GM18907 (cell line): ENCODE measurements at regions not wholly inside any gene's neighbourhood (a gene's known extent, or its start where the extent isn't known, plus 50 kb on each side); places are given as distances from the start of the nearest gene placed in this dataset.

Source experiments
- ATAC-seq: cut with Tn5 transposase; IDR thresholded peaks from one replicate; pipeline ENCODE4 v1.9.1; 2021; ENCODE audit warnings: mild to moderate bottlenecking, moderate library complexity; ENCODE audit not compliant: unreplicated experiment

DNA sequence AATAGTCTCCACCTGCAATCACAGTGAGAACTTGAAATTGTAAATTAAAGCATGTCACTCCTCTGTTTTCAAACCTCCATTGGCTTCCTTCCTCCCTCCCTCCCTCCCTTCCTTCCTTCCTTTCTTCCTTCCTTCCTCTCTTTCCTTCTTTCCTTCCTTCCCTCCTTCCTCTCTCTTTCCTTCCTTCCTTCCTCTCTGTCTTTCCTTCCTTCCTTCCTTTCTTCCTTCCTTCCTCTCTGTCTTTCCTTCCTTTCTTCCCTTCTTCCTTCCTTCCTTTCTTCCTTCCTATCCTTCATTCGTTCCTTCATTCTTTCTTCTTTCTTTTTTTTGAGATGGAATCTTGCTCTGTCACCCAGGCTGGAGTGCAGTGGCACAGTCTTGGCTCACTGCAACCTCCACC is 595.0 kb upstream of the ZNF608 start:
- ATAC-seq = no peak

DNA sequence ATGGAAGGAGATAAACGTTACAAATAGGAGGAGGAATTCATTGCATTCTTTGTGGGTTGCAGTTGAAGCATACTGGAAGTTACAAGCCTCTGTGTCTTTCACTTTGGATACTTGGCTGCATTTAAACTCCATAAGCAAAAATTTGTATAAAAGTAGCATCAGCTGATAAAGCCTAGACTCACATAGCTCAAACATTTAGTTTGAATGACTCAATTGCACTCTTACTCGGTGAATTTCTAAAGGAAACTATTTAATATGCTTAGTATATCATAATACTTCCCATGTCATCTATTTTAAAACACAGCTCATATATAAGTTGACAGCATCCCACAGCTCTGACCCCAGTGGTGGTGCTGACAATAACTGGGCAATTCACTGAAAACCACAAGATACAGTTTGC is 596.6 kb upstream of the ZNF608 start:
- ATAC-seq = no peak

- no peak for ATAC-seq
These were observed 599.9 kb upstream of the ZNF608 start for GRCh38 chr5:125346316-125346715.

DNA sequence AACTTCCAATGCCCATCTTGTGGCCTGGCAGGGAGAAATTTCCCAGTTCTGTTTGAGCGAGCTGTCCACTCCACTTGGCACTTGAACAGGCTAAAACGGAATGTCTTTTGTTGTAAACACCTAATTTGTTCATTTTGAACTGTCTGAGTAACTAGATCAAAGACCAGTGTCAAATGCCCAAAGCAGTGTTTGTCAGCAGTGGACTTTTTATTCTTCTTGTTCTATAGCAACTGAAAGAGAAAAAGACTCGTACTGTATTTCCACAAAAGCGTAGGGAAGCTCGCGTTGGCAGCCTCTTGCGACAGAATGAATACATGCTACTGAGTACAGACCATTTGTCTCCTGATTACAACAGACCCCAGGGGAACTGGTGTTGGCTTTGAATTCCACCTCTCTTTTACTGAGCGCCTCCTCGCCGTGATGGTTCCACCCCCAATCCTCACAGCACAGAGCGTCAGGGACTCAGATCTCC is 601.8 kb upstream of the ZNF608 start:
- ATAC-seq = no peak

GRCh38 chr5:125348936-125349831 is 602.7 kb upstream of the ZNF608 start:
- no peak for ATAC-seq

DNA sequence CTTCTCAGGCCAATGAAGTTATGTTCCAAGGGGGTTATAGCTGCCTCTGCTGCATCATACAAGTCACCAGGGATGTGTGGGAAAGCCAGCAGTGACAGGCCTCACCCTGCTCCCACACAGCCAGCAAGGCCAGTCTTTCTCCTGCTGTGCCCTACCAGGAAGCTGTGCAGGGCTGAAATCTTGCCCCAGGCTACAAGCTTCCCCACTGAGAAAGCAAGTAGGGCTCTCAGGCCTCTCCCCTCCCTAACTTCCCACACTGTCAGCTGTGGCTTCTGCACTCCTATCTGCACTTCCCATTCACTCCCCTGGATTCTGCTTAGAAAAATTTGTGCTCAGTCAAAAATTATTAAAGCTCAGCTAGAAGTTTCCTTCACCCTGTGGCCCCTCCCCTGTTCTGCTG is 611.2 kb upstream of the ZNF608 start:
- no peak for ATAC-seq

DNA sequence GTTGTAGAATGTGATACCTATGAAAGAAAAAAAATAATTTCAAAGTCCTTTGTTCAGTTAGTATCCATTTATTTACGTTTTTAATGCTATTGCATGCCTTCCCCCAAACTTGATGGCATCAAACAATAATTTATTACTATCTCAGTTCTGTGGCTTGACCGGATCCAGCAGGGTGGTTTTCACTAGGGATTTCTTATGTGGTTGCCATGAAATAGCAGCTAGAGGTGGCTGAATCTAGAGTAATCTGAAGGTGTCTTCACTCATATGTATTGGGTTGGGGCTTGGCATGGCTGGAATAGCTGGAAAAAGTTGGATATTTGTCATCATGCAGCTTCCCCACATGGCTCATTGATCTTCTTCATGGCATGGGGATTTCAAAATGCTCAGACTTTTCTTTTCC is 619.3 kb upstream of the ZNF608 start:
- no peak for ATAC-seq

- ATAC-seq = no peak
These were observed 621.3 kb upstream of the ZNF608 start for GRCh38 chr5:125367702-125368101.

DNA sequence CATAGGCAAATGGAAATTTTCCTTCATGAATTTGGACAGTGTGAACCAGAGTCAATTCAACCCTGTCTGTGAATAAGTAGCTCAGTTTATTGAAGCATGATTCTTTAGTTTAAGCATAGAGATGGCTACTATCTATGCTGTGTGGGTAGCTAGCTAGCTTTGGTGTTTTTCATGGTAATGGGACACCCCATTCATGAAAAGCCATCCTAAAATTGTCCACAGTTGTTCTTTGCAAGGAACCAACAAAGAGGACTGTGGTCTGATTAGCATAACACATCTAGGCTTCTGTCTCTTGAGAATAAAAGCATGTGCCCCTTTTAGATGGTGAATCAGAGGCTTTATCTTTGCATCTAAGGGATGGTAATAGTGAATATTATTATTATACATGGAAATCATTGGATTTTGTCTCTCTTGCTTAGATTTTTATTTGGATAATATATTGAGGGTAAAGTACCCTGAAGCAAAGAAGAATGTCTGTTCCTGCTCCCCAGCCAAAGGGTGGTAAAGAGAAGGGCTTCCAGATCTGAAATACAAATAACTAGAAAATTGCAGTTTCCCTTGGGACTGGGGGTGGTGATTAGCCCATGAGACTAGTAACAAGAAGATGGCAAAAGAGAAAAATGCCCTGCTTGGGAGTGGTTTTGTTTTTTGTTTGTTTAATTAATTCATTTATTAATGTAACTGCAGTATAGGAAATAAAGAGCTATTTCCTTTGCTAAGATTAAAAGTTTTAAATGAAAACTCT is 624.2 kb upstream of the ZNF608 start:
- ATAC-seq = no peak

- no peak for ATAC-seq
These were observed 626.5 kb upstream of the ZNF608 start for GRCh38 chr5:125372694-125373631.

GRCh38 chr5:125375143-125375542 is 628.7 kb upstream of the ZNF608 start:
- no peak for ATAC-seq

GRCh38 chr5:125376059-125376641 is 629.7 kb upstream of the ZNF608 start:
- ATAC-seq = no peak

DNA sequence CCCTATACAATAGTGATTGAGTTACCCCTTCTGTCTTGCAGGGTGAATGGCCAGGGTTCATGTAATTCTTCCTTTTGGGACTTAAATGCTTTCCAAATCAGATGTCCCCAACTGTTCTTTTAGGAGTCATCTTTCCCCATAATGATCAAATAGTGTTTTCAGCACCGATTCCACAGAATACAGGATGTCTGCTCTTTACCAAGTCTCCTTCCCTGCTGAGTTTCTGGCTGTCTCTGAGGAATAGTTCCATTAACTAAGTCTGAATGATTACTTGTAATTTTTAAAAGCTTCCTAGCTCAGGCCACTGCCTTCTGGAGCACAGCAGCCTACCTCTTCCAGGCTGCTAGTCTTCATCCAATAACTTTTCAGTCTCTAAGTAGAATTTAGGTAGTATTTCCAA is 630.7 kb upstream of the ZNF608 start:
- ATAC-seq = no peak

DNA sequence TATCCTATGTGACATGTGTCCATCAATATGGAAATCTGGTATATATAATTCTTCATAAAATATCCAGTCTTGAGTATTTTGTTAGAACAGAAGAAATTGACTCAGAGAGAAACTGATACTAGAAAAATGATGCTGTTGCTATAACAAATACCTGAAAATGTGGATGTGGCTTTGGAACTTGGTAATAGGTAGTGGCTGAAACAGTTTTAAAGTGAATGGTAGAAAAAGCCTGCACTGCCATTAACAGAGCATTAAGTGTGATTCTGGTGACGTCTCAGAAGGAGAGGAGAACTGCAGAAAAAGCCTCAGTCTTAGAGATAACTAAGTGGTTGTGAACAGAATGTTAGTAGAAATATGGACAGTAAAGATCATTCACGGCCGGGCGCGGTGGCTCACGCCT is 634.9 kb upstream of the ZNF608 start:
- ATAC-seq = no peak

- ATAC-seq = no peak
These were observed 637.6 kb upstream of the ZNF608 start for GRCh38 chr5:125384071-125384470.

- no peak for ATAC-seq
These were observed 643.9 kb upstream of the ZNF608 start for GRCh38 chr5:125390326-125390725.

DNA sequence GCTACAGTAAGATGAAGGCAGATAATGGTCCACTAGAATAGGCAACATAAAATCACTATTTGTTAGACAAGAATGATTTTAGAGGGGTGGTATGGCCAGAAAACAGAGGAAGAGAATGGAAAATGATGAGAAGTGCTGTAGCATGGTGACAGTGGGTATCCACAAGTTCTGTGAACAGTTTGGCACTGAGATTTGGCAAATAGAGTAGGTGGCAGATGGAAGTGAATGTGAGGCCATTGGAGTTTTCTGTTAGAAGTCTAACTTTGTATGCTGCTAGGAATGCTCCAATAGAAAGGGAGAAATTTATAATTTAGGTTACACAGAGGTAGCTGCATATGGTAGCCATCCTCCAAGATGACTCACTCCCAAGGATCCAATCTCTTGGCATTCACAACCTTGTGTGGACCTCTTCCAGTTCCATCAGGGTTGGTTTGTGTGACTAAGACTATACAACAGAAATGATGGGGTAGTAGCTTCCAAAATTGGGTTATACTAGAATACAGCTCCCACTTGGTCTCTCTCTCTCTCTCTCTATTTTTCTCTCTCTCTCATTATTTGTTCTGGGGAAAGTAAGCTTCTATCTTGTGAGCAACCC is 646.9 kb upstream of the ZNF608 start:
- no peak for ATAC-seq

DNA sequence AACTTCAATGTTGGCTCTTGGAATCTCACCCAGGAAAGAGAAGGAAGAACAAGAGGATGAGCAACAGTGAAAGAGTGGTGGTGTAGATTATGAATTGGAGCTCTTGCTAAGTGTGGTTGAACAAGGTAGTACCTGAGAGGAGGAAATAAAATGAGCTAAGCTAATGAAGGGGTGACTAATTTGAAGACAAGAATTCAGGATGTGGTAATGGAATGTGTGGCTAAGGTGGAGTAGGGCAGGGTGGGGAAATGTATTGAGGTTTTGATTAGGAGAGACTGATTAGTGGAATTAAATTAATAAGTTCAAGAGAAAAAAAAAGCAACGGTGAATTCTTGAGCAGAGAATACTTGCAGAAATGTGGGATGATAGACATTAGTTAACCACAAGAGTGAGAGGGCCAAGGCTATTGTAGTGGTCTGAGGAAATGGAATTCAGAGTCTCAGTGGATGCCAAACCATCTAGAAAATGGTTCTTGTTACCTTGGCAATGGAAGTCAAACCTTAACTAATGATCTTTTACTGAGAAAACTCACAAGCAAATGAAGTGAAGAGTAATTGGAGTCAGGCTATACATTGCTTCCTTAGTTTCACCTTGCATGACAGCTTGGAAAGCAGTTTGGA is 648.3 kb upstream of the ZNF608 start:
- no peak for ATAC-seq

- ATAC-seq = no peak
These were observed 650.0 kb upstream of the ZNF608 start for GRCh38 chr5:125396462-125396861.

DNA sequence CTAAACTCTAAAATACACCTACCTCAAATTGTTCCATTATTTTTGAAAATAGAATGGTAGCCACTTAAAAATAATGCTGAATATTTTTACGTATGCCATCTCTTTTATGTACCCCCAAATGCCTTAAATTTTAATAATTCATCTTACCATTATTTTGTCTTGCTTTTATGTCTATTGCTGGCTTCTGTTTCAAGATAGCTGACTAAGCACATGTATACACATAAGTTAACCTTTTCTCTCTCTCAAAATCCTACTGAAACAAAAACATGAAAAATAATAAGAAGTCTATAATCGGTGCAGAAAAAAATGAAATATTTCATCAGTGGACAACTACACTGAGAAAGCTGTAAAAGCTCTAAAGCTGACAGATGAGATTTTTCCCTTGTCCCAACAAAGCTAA is 652.0 kb upstream of the ZNF608 start:
- ATAC-seq = no peak
